Fibroblast of lung (primary cell): ENCODE measurements at regions not wholly inside any gene's neighbourhood (a gene's known extent, or its start where the extent isn't known, plus 50 kb on each side); places are given as distances from the start of the nearest gene placed in this dataset.
A peak's percentile ranks its signal among the peaks of the same experiment; 100 is the strongest.

ENCODE experiments used
- DNase-seq, 2 donors: peaks; one replicate each; pipeline versions ENCODE4 v3.0.0 to v3.0.0-alpha.2; 2010; ENCODE audit warnings: low read depth in 2 of 2
- H2AFZ ChIP-seq: 2 replicates; pipeline ENCODE4 v1.5.1; 2012; ENCODE audit warnings: low read length, control low read depth, inconsistent platforms
- H3K27ac ChIP-seq: 2 replicates; pipeline ENCODE4 v1.5.1; 2011; ENCODE audit warnings: low read length, control low read depth; ENCODE audit not compliant: insufficient read depth
- H3K27me3 ChIP-seq: 2 replicates; pipeline ENCODE4 v1.5.1; 2011; ENCODE audit warnings: mild to moderate bottlenecking, low read length; ENCODE audit not compliant: control insufficient read depth, insufficient read depth
- H3K36me3 ChIP-seq: 2 replicates; pipeline ENCODE4 v1.5.1; 2011; ENCODE audit warnings: low read length; ENCODE audit not compliant: control insufficient read depth, insufficient read depth
- H3K4me1 ChIP-seq: 2 replicates; pipeline ENCODE4 v1.5.1; 2011; ENCODE audit warnings: low read length; ENCODE audit not compliant: control insufficient read depth, insufficient read depth; ENCODE audit errors: extremely low read depth
- H3K4me2 ChIP-seq: 2 replicates; pipeline ENCODE4 v1.5.1; 2011; ENCODE audit warnings: low read length, control low read depth; ENCODE audit not compliant: insufficient read depth; ENCODE audit errors: extremely low read depth
- H3K4me3 ChIP-seq, 4 experiments: fragments of 200-600 bp in 1 of 4; sonication (generic) in 1 of 4; replicated peaks in 1 of 4; 2 replicates each; pipeline ENCODE4 v1.5.1; 2011 to 2016; ENCODE audit warnings: low read length in 4 of 4, low read depth in 3 of 4, mild to moderate bottlenecking in 3 of 4, control low read depth in 2 of 4, inconsistent platforms in 1 of 4, mixed read lengths in 1 of 4; ENCODE audit not compliant: insufficient read depth in 1 of 4; ENCODE audit errors: control extremely low read depth in 1 of 4
- H3K79me2 ChIP-seq: 2 replicates; pipeline ENCODE4 v1.5.1; 2012; ENCODE audit warnings: mild to moderate bottlenecking, low read length, inconsistent platforms; ENCODE audit not compliant: control insufficient read depth, insufficient read depth
- H3K9ac ChIP-seq: 2 replicates; pipeline ENCODE4 v1.5.1; 2011; ENCODE audit warnings: mild to moderate bottlenecking, low read length, control low read depth; ENCODE audit not compliant: insufficient read depth
- H3K9me3 ChIP-seq: 2 replicates; pipeline ENCODE4 v1.5.1; 2012; ENCODE audit warnings: low read depth, low read length; ENCODE audit not compliant: control insufficient read depth, insufficient read depth
- H4K20me1 ChIP-seq: 2 replicates; pipeline ENCODE4 v1.5.1; 2011; ENCODE audit warnings: low read length; ENCODE audit not compliant: control insufficient read depth, insufficient read depth; ENCODE audit errors: extremely low read depth
- EZH2 ChIP-seq: IDR thresholded peaks from 2 replicates; pipeline ENCODE4 v1.5.1; 2012; ENCODE audit warnings: low read length, control low read depth, mild to moderate bottlenecking; ENCODE audit errors: missing control alignments
- TF ChIP-seq, protein P1 (sequence below), 2 donors: IDR thresholded peaks in 1 of 2; conservative IDR thresholded peaks in 1 of 2; 1 replicate in 1 of 2; 2 replicates in 1 of 2; pipeline ENCODE4 v1.5.1; 2011 to 2012; ENCODE audit warnings: low read length in 2 of 2, control low read depth in 1 of 2, inconsistent platforms in 1 of 2, low read depth in 1 of 2, mild to moderate bottlenecking in 1 of 2

GRCh38 chr17:73783382-73783766 lies 139.1 kb upstream of the SDK2 start:
- no peak overlapping the region for H3K27ac ChIP-seq
- no peaks in the 10 kb centered on the region for H3K27me3 ChIP-seq
- H3K9ac ChIP-seq, result no peak overlapping the region
- no peak overlapping the region for H3K4me2 ChIP-seq
- H4K20me1 ChIP-seq, result no peaks in the 10 kb centered on the region
- H3K79me2 ChIP-seq, result no peaks in the 10 kb centered on the region
- TF ChIP-seq EZH2, result no peak
- TF ChIP-seq, protein P1, sequence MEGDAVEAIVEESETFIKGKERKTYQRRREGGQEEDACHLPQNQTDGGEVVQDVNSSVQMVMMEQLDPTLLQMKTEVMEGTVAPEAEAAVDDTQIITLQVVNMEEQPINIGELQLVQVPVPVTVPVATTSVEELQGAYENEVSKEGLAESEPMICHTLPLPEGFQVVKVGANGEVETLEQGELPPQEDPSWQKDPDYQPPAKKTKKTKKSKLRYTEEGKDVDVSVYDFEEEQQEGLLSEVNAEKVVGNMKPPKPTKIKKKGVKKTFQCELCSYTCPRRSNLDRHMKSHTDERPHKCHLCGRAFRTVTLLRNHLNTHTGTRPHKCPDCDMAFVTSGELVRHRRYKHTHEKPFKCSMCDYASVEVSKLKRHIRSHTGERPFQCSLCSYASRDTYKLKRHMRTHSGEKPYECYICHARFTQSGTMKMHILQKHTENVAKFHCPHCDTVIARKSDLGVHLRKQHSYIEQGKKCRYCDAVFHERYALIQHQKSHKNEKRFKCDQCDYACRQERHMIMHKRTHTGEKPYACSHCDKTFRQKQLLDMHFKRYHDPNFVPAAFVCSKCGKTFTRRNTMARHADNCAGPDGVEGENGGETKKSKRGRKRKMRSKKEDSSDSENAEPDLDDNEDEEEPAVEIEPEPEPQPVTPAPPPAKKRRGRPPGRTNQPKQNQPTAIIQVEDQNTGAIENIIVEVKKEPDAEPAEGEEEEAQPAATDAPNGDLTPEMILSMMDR (conservative IDR thresholded peaks at IDR 0.05 in 1 of 2, IDR thresholded peaks at IDR 0.05 in 1 of 2; ENCODE audit: low read depth in 1 of 2, low read length in 2 of 2), result no peak
- H3K36me3 ChIP-seq, result no peaks in the 10 kb centered on the region
- H3K4me1 ChIP-seq, result no peaks in the 10 kb centered on the region
- H2AFZ ChIP-seq, result no peak overlapping the region
- DNase-seq, result no peak
- H3K4me3 ChIP-seq, result no peak overlapping the region
- H3K9me3 ChIP-seq, result no peaks in the 10 kb centered on the region

DNA sequence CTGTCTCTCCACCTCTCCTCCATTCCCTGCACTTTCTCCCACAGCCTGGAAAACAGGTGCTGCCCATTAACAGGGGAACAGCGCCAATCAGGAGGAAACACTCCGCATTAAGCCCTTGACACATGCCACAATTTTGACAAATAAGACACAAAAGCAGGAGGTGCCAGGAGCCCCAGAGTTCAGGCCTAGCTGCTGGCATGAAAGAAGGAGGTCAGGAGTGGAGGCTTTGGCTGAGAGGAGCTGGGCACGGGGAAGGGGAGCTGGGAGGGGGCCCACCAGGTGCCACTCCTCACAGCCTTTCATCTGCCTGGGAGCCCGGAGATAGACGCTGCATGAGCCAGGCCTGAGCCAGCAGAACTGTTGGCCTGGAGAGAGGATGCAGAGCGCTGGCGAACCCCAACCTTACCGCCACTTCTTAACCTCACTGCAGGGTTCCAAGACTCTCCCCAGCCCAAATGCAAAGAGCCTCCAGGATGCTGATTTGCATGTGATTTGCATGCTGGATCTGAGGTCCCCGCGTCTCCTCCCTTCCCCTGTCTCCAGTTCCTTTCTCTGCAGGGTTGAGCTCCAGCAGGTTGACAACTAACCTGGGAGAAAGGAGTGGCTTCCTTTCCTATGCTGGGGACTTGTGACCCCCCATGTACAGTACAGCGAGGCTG lies 139.8 kb upstream of the SDK2 start:
- Histone ChIP-seq H3K9me3 (no peaks in the 10 kb centered on the region), H2AFZ (no peak overlapping the region), H3K4me1 (no peaks in the 10 kb centered on the region), H3K79me2 (no peaks in the 10 kb centered on the region), H3K4me3 (no peak overlapping the region), H3K9ac (no peak overlapping the region), H3K4me2 (no peak overlapping the region), H3K27ac (no peak overlapping the region), H3K36me3 (no peaks in the 10 kb centered on the region), H4K20me1 (no peaks in the 10 kb centered on the region), H3K27me3 (no peaks in the 10 kb centered on the region)
- TF ChIP-seq, protein P1 (conservative IDR thresholded peaks at IDR 0.05 in 1 of 2, IDR thresholded peaks at IDR 0.05 in 1 of 2; ENCODE audit: low read depth in 1 of 2, low read length in 2 of 2), result no peak
- no peak for TF ChIP-seq EZH2
- no peak for DNase-seq

DNA sequence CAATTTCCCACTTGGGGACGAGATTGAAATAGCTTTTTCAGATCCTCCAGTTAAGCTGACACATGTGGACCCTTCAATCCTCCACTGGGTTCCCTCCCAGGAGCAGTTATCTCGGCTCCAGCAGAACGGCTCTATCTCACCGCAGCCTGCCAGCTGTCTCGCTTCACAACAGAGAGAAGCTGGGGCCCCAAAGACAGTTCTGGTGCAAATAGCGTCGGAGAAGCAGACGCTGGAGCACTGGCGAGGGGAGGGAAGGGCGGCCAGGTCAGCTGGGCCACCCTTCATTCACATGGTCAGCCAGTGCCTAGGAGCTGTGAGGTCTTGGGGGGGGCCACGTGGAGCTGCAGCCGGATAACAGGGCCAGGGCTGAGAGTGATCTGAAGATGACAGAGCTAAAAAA lies 141.3 kb upstream of the SDK2 start:
- no peaks in the 10 kb centered on the region for H3K9me3 ChIP-seq
- H2AFZ ChIP-seq, result no peak overlapping the region
- no peaks in the 10 kb centered on the region for H4K20me1 ChIP-seq
- no peaks in the 10 kb centered on the region for H3K79me2 ChIP-seq
- no peaks in the 10 kb centered on the region for H3K36me3 ChIP-seq
- no peaks in the 10 kb centered on the region for H3K4me1 ChIP-seq
- no peak overlapping the region for H3K9ac ChIP-seq
- no peak overlapping the region for H3K4me2 ChIP-seq
- no peaks in the 10 kb centered on the region for H3K27me3 ChIP-seq
- TF ChIP-seq EZH2, result no peak
- TF ChIP-seq, protein P1 (conservative IDR thresholded peaks at IDR 0.05 in 1 of 2, IDR thresholded peaks at IDR 0.05 in 1 of 2; ENCODE audit: low read depth in 1 of 2, low read length in 2 of 2), result no peak
- DNase-seq, result peak in 1 of 2 donors; percentile 22
- H3K4me3 ChIP-seq, result no peak overlapping the region
- H3K27ac ChIP-seq, result no peak overlapping the region
